Astrocyte of the spinal cord (primary cell): ENCODE measurements at regions not wholly inside any gene's neighbourhood (a gene's known extent, or its start where the extent isn't known, plus 50 kb on each side); places are given as distances from the start of the nearest gene placed in this dataset.
"Not testable (repeated sequence)": the region's sequence is repeated elsewhere in the genome, so short reads cannot be mapped to it uniquely, and the experiment has no call there.

Experiments
- DNase-seq: peaks from one replicate; pipeline ENCODE4 v3.0.0; 2011; ENCODE audit warnings: low read depth, low spot score
- H3K4me3 ChIP-seq: 2 replicates; pipeline ENCODE4 v1.5.1; 2011; ENCODE audit warnings: low read depth, mild to moderate bottlenecking, low read length, moderate library complexity
- in situ Hi-C: cut with HindIII; loops from 2 replicates; pipeline ENCODE4 v1.10.0; 2017; ENCODE audit warnings: low sequenced_read_pairs
- TF ChIP-seq, protein P1 (sequence below): IDR thresholded peaks from 2 replicates; pipeline ENCODE4 v1.5.1; 2012; ENCODE audit warnings: low read depth, mild to moderate bottlenecking, low read length, inconsistent platforms

DNA sequence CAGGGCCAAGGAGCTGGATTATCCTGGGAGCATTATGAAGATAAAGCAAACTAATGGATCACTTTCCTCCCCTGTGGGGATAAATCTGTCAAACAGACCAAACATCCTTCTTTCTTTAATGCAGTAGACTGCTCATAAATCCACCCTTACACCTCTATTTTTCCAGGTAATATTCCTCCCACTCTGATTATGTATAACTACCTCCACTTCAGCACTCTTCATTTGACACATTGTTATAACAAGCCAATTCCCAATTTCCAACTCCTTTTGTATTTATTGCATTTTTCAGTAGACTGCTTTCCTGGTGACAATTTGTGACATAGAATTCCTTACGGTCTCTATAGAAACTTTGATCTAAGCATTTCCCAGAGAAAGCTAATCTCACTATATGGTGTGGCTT, 115.0 kb upstream of the PRKG2 start:
- DNase-seq, result no peak
- no peak overlapping the region for H3K4me3 ChIP-seq
- in situ Hi-C loops, result no loop called here
- TF ChIP-seq, protein P1, sequence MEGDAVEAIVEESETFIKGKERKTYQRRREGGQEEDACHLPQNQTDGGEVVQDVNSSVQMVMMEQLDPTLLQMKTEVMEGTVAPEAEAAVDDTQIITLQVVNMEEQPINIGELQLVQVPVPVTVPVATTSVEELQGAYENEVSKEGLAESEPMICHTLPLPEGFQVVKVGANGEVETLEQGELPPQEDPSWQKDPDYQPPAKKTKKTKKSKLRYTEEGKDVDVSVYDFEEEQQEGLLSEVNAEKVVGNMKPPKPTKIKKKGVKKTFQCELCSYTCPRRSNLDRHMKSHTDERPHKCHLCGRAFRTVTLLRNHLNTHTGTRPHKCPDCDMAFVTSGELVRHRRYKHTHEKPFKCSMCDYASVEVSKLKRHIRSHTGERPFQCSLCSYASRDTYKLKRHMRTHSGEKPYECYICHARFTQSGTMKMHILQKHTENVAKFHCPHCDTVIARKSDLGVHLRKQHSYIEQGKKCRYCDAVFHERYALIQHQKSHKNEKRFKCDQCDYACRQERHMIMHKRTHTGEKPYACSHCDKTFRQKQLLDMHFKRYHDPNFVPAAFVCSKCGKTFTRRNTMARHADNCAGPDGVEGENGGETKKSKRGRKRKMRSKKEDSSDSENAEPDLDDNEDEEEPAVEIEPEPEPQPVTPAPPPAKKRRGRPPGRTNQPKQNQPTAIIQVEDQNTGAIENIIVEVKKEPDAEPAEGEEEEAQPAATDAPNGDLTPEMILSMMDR, result no peak

DNA sequence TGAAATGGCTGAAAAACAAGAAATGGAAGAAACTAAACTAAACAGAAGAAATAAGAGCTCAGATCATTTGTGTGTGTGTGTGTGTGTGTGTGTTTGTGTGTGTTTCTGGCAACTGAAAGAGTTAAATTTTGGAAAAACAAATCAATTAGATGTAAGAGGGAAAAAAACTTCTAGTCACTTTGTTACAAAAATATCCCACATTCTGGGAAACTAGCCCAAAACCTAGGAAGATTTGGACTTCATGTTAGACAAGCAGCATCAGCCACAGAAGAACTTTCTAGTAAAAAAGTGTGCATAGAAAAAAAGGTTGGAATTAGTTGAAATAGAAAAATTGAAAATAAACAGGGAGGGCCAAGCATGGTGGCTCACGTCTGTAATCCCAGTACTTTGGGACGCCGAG, 111.6 kb upstream of the PRKG2 start:
- no peak for DNase-seq
- TF ChIP-seq, protein P1, result no peak
- in situ Hi-C loops, result no loop called here
- no peak overlapping the region for H3K4me3 ChIP-seq

DNA sequence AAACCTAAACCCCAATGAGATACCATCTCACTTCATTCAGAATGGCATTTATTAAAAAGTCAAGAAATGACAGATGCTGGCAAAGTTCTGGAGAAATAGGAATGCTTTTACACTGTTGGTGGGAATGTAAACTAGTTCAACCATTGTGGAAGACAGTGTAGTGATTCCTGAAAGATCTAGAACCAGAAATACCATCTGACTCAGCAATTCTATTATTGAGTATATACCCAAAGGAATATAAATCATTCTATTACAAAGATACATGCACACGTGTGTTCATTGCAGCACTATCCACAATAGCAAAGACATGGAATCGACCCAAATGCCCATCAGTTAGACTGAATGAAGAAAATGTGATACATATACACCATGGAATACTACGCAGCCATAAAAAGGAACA, 109.6 kb upstream of the PRKG2 start:
- H3K4me3 ChIP-seq, DNase-seq, in situ Hi-C loops: not testable (repeated sequence)

DNA sequence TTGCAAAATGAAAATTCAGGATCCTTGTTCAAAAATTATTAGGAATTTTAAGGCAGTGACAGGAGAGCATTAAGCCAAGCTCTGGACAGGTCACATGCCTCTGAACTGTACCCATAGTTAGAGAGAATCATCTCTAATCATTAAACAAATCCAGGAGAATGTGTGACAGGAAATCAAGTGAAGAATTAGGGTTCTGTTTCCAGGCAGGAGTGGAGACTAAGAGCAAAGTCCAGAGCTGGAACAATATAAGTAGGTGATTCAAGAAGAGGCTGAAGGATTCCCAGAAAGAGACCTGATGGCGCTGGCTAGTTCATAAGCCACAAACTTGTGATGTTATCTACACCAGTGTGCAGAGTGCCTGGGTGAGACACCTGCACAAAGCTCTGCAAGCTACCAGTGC, 104.6 kb upstream of the PRKG2 start:
- TF ChIP-seq, protein P1, result no peak
- in situ Hi-C loops, result no loop called here
- DNase-seq, result no peak
- no peak overlapping the region for H3K4me3 ChIP-seq

DNA sequence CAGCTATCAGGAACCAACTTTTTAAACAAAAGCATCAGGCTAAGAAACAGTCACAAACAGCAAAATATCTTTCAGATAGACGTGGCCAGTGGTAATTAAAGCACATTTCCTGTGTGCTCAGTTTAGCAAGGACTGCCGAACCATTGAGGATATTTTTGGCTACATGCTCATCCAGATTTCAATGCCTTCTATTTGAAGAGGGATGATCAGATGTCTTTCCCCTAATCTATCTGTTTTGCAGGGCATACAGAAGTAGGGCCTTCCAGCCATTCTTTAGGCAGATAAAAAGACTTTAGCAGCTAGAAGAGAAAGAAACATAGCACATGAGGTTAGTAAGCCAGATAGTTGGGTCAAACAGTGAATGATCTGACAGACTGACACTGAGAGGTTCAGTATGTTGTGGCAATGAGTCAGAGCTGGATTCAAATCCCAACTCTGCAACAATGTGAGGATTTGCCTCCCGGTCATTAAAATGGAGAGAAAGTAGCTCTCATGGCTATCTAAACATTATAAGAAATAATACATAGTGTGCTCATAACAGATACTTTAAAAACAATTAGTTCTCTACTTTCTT, 100.0 kb upstream of the PRKG2 start:
- H3K4me3 ChIP-seq, result no peak overlapping the region
- peak; percentile 18 for DNase-seq
- TF ChIP-seq, protein P1, result no peak
- in situ Hi-C loops, result no loop called here

DNA sequence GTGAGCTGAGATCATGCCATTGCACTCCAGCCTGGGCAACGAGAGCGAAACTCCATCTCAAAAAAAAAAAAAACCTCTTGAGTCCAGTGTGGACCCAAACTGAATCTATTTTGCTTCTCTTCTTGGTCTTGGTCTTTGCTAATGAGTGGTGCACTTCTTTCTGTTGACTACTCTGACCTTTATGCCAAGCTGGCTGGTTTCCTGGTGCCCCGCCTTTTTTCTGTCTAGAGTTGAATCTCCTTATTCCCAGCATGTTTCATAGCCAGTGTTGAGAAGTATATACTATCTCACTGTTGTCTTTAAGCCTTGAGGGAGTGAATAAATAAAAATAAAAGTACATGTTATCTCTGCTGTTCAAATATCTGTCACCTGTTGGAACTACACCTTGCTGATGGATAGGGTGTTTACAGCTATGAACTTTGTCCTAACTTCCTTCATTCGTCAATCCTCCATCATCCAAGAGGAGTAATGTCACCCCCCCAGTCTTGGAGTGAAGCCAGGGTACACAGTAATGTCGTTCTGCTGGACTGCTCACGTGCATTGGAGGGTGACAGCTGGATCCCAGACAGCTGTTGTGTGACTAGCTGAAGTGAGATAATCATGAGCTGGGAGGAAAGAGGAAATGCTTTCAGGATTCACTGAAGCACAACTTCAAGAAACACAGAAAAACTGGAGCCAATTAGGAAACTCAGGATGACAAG, 99.3 kb upstream of the PRKG2 start:
- TF ChIP-seq, protein P1, result no peak
- peak; percentile 18 for DNase-seq
- H3K4me3 ChIP-seq, result no peak overlapping the region
- in situ Hi-C loops, result no loop called here

DNA sequence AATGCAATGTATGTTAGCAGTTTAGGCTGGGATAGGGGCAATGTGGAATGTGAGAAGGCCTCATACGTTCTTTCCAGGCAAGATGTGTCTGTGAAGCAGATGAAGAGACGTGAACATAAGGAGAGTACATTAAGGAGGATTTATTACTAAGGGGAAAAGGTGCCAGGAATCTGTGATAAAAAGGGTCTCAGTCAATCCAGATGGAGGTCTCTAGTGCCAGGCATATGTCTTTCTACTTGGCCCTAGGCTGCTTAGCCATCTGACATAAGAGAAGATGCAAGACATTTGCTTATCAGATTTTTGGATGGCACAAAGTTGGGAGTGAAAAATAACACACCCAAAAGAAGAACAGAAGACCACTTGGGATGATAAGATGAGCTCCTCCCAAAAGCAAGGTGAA, 93.0 kb upstream of the PRKG2 start:
- TF ChIP-seq, protein P1, result no peak
- in situ Hi-C loops, result no loop called here
- no peak for DNase-seq
- no peak overlapping the region for H3K4me3 ChIP-seq
